OCI-LY7 (cell line): ENCODE measurements at regions not wholly inside any gene's neighbourhood (a gene's known extent, or its start where the extent isn't known, plus 50 kb on each side); places are given as distances from the start of the nearest gene placed in this dataset.

ENCODE experiments used
- CTCF ChIP-seq: fragments of 200-600 bp; sonication (generic); conservative IDR thresholded peaks from 2 replicates; pipeline ENCODE4 v1.5.1; 2014; ENCODE audit warnings: mild to moderate bottlenecking, antibody characterized with exemption, low read length, moderate library complexity, mixed read lengths
- EZH2phosphoT487 ChIP-seq: fragments of 200-600 bp; sonication (generic); IDR thresholded peaks from 2 replicates; pipeline ENCODE4 v1.6.1; 2018; ENCODE audit warnings: low read depth, borderline replicate concordance, mild to moderate bottlenecking, mixed run types, antibody characterized with exemption, low read length, moderate library complexity, mixed read lengths

DNA sequence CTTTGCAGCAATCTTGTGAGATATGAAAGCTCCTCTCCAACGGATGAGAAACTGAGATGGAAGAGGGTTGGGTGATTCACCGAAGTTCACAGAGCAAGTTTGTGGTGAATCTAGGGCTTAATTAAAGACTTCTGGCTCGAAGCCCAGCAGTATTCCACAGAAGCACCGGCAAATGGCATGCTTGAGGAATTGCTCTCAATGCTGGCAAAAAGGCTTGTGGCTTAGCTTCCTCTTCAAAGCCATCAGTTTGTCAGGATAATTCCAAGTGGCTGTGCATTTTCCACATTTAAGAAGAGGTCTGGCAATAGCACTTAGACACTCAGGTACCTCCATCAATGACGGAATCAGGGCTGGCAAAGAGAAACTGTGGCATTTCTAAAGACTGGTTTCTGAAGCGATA lies 98.7 kb upstream of the SLC66A3 start:
- TF ChIP-seq CTCF (no peak), EZH2phosphoT487 (no peak)
